ENCODE measurements at regions not wholly inside any gene's neighbourhood (a gene's known extent, or its start where the extent isn't known, plus 50 kb on each side); places are given as distances from the start of the nearest gene placed in this dataset.

DNA sequence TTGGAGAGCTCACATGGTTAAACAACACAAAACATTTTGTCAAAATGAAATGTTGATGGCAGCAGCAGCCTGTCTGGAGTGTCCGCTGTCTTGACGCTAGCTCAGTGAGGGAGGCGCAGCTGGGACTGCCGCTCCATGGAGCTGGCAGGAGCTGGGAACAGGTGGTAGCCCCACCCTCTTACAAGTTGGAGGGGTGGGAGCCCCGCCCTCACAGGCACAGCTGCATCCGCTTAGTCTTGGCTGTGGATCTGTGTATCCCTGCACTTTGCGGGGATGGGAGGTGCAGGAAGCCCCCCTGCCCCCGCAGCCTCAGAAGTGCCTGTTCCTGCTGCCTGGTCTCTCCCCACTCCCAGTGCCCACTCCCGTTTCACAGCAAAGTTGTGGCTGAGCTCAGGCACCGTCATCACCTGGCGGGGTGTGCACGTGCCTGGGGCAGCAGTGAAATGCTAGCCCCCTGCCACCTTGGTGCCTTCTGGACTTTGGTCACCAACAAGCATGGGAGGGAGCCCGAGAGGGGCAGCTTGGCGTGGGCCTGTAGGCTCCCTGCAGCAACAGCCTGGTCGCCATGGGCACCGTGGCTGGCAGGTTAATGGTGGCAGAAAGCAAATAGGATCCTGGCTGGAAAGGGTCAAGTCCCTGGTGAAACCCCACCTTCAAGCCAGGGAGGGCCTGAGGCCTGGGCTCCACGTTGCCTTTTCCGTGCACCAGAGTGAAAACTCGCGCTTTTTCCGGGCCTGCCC is 53.8 kb upstream of the CADM2 start:
- no peak for TF ChIP-seq ZNF565 (CRISPR knock-in tag; conservative IDR thresholded peaks at IDR 0.05; ENCODE audit: low read depth)
- TF ChIP-seq PPARA (CRISPR knock-in tag; IDR thresholded peaks at IDR 0.05; ENCODE audit: borderline replicate concordance): no peak
- TF ChIP-seq ZNF8 (CRISPR knock-in tag; IDR thresholded peaks at IDR 0.05): no peak
- TF ChIP-seq SNAI2 (CRISPR knock-in tag; IDR thresholded peaks at IDR 0.05): no peak
- no peak for ATAC-seq

DNA sequence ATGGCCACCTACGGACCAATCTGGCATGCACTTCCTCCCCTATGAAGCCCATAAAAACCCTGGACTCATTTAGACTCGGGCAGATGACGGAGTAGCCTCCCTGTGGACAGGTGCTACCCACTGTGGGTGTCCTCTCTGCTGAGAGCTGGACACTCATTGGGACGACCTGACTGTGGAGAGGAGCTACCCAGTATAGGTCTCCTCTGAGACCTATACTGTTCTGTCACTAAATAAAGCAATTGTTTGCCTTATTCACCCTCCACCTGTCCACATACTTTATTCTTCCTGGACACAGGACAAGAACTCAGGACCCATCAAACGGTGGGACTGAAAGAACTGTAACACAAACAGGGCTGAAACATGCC is 53.3 kb upstream of the CADM2 start:
- ATAC-seq: no peak
- TF ChIP-seq ZNF565 (CRISPR knock-in tag; conservative IDR thresholded peaks at IDR 0.05; ENCODE audit: low read depth): no peak

DNA sequence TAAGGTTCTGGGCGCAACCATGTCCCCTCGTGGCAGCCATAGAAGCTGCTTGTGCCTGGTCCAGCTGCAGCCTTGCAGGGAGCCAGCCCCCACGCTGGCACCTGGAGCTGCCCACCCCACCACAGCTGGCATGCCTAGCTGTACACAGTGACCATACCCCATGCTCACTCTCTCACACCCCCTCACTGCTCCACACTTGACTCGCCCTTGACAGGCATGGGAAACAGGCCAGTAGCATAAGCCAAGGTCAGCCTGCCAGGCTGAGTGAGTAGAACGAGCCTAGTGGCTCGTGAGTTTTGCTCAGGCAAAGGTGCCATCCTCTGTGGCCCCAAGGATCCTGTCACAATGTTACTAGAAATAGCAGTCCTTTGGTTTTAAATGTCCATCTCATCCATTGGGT is 52.7 kb upstream of the CADM2 start:
- ATAC-seq: no peak
- TF ChIP-seq OSR1 (CRISPR knock-in tag; IDR thresholded peaks at IDR 0.05): no peak
